D721Med (cell line): ENCODE measurements at regions not wholly inside any gene's neighbourhood (a gene's known extent, or its start where the extent isn't known, plus 50 kb on each side); places are given as distances from the start of the nearest gene placed in this dataset.

ENCODE experiments used
- DNase-seq: peaks from one replicate; pipeline ENCODE4 v3.0.0; 2011; ENCODE audit warnings: low spot score; ENCODE audit not compliant: insufficient read length
- FAIRE-seq: peaks from 2 replicates; lab custom pipeline; 2011; peaks lifted over from hg19 to GRCh38; lab: Jason Lieb, UNC
- TF ChIP-seq, protein P1 (sequence below): IDR thresholded peaks from 2 replicates; pipeline ENCODE4 v1.5.1; 2012; ENCODE audit warnings: mild to moderate bottlenecking, control low read depth; ENCODE audit not compliant: insufficient read depth; ENCODE audit errors: missing control alignments

DNA sequence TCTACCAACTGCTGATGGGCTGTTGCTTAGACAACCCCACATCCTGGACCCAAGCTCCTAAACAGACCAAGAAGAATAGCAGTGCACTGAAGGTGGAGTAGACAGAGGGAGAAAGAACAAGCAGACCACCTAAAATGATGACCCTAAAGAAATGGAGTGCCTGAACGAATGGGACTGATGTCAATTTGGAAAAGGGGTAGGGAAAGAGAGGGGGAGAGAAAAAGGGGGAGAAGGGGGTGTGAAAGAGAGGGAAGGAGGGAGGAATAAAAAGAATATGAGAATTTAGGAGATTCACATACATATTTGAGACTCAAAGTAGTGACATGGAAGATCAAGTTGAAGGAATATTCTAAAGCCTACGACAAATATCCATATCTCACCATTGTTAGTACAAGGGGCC, 144.4 kb upstream of the DUSP10 start:
- TF ChIP-seq, protein P1, sequence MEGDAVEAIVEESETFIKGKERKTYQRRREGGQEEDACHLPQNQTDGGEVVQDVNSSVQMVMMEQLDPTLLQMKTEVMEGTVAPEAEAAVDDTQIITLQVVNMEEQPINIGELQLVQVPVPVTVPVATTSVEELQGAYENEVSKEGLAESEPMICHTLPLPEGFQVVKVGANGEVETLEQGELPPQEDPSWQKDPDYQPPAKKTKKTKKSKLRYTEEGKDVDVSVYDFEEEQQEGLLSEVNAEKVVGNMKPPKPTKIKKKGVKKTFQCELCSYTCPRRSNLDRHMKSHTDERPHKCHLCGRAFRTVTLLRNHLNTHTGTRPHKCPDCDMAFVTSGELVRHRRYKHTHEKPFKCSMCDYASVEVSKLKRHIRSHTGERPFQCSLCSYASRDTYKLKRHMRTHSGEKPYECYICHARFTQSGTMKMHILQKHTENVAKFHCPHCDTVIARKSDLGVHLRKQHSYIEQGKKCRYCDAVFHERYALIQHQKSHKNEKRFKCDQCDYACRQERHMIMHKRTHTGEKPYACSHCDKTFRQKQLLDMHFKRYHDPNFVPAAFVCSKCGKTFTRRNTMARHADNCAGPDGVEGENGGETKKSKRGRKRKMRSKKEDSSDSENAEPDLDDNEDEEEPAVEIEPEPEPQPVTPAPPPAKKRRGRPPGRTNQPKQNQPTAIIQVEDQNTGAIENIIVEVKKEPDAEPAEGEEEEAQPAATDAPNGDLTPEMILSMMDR, result no peak
- no peak for DNase-seq
- FAIRE-seq, result no peak

DNA sequence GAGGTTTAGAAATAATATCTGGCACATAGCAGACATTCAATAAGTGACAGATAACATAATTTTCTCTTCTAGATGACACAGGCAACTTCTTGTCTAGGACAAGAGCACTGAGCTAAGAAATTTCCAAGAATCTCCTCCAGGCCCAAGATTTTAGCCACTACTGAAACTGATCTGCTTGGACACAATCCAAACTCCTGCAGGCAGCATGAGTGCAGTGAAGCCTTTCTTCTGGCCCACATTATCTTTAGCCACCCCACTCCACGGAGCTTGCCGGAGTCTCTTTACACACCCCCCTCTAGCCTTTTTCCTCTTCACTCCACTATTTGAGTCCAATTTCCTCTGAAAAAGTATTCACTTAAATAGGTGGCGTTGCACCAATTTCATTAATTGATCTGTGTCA, 142.9 kb upstream of the DUSP10 start:
- FAIRE-seq, result no peak
- TF ChIP-seq, protein P1, result no peak
- DNase-seq, result no peak

DNA sequence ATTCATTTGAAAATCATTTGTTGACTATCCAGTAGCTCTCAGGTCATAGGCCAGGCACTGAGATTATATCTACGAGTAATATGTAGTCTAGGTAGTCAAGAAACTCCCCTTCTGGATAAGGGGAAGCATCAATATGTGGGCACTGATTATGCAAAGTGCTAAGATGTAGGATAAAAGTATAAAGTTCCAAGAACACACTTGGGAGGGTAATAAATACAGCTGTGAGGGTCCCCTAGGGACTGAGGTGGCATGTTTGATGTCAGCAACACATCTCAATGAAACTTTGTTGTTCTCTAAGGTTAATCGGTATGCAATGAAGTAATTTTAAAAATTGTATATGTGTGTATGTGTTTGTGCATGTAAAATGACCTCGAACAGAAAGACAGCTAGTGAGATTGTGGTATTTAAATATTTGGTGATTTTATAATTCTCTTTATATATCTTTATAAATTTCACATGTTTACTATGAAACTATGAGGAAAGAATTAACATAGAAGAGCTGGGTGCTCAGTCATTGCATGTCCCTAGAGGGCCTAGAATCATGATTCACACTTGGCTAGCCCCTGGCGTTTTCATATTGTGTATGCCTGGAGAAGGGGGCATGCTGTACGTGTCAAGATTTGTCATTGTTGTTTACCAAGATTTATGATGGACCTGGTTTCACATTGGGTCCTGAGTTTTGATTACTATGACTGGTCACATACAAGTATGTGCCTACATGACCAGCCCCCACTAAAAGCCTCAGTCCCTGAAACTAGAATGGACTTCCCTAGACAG, 140.1 kb upstream of the DUSP10 start:
- DNase-seq (no peak), FAIRE-seq (no peak)
- TF ChIP-seq, protein P1, result no peak

DNA sequence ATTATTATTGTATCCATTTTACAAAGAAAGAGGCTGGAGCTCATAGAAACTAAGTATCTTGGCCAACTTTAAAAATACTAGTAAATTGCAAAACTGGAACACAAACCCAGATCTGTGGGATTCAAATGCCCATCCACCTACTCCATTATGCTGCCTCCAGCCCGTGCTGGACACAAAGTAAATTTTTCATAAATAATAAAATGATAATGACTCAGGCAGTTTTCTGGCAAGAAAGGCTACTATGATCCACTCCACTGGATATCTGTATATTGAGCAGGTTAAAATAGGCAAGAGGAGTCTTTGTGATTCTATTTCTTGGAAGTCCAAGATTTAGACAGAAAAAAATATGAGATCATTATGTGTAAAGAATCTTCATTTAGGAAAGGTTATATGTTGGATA, 138.3 kb upstream of the DUSP10 start:
- DNase-seq (no peak), FAIRE-seq (no peak)
- TF ChIP-seq, protein P1, result no peak

DNA sequence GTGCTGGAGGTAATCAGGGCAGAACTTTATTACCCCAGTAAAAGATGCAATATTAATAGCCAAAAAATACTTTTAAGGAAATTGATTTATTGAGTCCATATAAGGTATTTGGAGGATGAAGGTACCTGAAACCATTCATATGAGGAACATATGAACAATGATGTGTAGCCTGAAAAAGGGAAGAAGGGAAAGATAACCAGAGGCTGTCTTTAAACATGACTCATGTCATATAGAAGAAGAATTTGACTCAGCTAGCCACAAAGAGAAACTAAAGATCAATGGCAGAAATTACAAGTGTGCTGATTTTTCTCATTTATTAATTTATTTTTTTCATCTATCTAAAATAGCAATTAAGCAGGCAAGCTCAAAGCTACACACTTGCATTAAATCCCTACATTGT, 136.2 kb upstream of the DUSP10 start:
- FAIRE-seq (no peak), DNase-seq (no peak)
- TF ChIP-seq, protein P1, result no peak

DNA sequence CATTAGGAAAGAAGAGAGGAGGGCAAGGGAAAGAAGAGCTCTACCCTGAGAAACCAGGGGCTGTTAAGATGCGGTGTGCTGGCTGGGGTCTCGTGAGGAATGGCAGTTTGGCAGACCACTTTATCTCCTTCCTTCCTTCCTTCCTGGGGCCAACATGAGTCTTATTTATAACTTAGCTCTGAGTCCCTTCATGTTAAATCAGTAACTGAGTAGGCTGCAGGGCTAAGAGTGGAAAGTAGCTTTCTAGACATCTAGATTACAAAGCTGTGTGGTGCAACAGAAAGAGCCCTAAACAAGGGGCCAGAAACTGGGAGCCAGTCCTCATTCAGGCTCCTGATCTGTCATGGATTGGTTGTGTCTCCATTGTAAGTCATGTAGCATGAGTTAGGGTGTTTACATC, 135.4 kb upstream of the DUSP10 start:
- DNase-seq (no peak), FAIRE-seq (no peak)
- TF ChIP-seq, protein P1, result no peak

DNA sequence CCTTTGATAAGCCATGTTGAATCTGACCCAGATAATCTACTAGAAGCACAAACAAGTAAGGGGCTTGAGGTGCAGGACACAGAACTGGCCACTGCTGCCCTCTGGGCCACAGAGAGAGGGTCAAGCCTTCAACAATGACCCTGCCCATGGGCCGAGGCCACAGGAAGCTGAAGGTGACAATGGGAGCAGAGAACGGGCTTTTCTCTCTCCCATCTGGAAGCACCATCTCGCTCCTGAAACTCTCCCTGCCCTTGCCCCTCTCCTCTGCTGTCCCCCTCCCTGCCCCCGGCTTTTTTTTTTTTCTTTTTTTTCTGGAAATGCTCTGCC, 133.1 kb upstream of the DUSP10 start:
- FAIRE-seq, result no peak
- TF ChIP-seq, protein P1, result no peak
- DNase-seq, result no peak
